Urinary bladder (tissue), 3 donors: ENCODE measurements at regions not wholly inside any gene's neighbourhood (a gene's known extent, or its start where the extent isn't known, plus 50 kb on each side); places are given as distances from the start of the nearest gene placed in this dataset.
"Not testable (repeated sequence)": the region's sequence is repeated elsewhere in the genome, so short reads cannot be mapped to it uniquely, and the experiment has no call there.

Experiments used
- DNase-seq: peaks from one replicate; pipeline ENCODE4 v3.0.0-alpha.2; 2015; ENCODE audit errors: extremely low spot score
- H3K27ac ChIP-seq: one replicate; pipeline ENCODE4 v1.5.1; 2013; ENCODE audit warnings: low read depth, mild to moderate bottlenecking, moderate library complexity
- H3K36me3 ChIP-seq: one replicate; pipeline ENCODE4 v1.6.1; 2013; ENCODE audit warnings: mild to moderate bottlenecking, moderate library complexity; ENCODE audit not compliant: insufficient read depth
- H3K4me1 ChIP-seq: one replicate; pipeline ENCODE4 v1.6.1; 2013; ENCODE audit warnings: mild to moderate bottlenecking, moderate library complexity; ENCODE audit not compliant: insufficient read depth
- H3K4me3 ChIP-seq: one replicate; pipeline ENCODE4 v1.5.1; 2013; ENCODE audit warnings: low read depth, low read length
- WGBS: extraction: QIAGEN DNeasy Blood & Tissue Kit; methylation state at CpG from one replicate; pipeline ENCODE4 v1.1.7; 2013; 5-methylcytosine and 5-hydroxymethylcytosine counted together
- donor health status: healthy with polysubstance abuse.
- donor health status: healthy.

DNA sequence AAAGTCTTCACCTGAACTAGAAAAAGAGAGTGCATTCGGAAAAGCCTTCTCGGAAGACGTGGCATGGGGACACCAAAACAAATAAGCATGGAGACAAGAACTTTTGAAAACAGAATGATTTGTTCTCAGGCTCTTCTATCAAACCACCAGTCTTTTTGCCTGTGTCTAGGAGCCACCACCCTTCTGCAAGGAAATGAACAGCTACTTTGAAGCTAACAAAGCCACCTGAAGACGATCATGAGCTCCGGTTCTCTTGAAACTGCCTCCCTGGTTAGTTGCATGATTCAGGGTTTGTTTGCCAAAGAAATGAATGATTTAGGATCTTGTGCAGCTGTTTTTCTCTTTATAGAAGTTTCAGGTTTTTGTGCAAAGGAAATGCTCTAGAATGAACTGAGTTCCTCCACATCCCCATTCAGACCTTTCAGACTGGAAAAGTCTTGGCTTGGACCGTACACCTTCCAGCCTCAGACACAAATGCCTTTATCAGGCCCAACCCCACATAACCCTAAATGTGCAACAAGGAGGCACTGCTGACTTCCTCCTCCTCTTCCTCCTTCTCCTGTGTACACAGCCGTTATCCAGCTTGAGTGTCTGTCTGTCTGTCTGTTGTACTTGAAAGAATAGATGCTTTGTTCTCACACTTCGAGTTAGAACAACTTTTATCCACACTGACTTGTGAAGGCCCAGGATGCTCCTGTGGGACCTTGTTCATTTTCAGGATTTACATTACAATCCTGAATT lies 334.8 kb upstream of the KLF3 start:
- H3K27ac ChIP-seq: no peak overlapping the region
- no peak for DNase-seq
- H3K4me3 ChIP-seq: no peak overlapping the region
- WGBS: 68% methylated on average over 8 of the region's 8 CpGs
- H3K36me3 ChIP-seq: no peaks in the 10 kb centered on the region
- H3K4me1 ChIP-seq: no peaks in the 10 kb centered on the region

DNA sequence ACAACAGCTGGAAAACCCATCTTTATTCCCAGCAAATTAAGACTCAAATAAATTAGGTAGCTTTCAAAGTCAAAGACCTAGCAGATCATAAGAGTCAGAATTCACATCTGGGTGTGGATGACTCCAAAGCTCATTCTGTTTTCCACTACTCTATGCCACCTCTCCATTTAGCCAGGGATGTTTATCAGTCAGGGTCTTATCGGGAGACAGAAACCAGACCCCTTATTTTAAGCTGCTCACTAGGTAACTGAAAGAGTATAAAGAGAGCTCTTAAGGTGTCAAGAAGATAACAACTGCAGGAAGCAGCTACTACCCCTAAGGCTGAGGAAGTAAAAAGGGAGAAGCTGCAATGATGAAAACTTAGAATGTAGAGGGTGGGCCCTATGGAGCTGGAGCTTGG lies 333.7 kb upstream of the KLF3 start:
- Histone ChIP-seq H3K4me3 (no peak overlapping the region), H3K4me1 (no peaks in the 10 kb centered on the region), H3K27ac (no peak overlapping the region), H3K36me3 (no peaks in the 10 kb centered on the region)
- no peak for DNase-seq
- WGBS: 57% methylated on average over 1 of the region's 1 CpG

- H3K27ac ChIP-seq: no peak overlapping the region
- 94% methylated on average over 7 of the region's 7 CpGs for WGBS
- H3K4me1 ChIP-seq: no peaks in the 10 kb centered on the region
- no peak overlapping the region for H3K4me3 ChIP-seq
- no peaks in the 10 kb centered on the region for H3K36me3 ChIP-seq
- no peak for DNase-seq
Measured at GRCh38 chr4:38330936-38331335, 333.1 kb upstream of the KLF3 start.

GRCh38 chr4:38332699-38333098 lies 331.3 kb upstream of the KLF3 start:
- no peak overlapping the region for H3K4me3 ChIP-seq
- no peaks in the 10 kb centered on the region for H3K4me1 ChIP-seq
- no peaks in the 10 kb centered on the region for H3K36me3 ChIP-seq
- DNase-seq: no peak
- no peak overlapping the region for H3K27ac ChIP-seq
- WGBS: 72% methylated on average over 4 of the region's 4 CpGs

DNA sequence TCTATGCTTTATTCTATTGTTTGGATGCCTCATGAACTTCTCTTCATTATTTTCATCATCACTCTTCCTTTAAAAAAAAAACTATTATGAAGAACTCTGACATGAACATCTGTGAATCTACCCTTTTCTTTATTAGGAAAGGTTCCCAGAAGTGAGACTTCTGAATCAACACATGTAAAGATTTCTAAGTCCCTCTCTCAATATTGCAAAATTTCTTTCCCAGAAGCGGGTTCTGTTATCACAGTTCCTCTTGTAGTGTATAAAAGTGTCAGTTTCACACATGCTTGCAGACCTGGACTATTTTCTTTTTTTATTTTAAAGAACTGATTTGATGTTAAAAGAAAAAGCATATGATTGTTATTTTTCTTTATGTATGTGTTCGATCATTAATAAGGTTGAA lies 330.8 kb upstream of the KLF3 start:
- no peaks in the 10 kb centered on the region for H3K4me1 ChIP-seq
- WGBS: 85% methylated on average over 2 of the region's 2 CpGs
- no peak for DNase-seq
- H3K36me3 ChIP-seq: no peaks in the 10 kb centered on the region
- H3K4me3 ChIP-seq: no peak overlapping the region
- no peak overlapping the region for H3K27ac ChIP-seq

DNA sequence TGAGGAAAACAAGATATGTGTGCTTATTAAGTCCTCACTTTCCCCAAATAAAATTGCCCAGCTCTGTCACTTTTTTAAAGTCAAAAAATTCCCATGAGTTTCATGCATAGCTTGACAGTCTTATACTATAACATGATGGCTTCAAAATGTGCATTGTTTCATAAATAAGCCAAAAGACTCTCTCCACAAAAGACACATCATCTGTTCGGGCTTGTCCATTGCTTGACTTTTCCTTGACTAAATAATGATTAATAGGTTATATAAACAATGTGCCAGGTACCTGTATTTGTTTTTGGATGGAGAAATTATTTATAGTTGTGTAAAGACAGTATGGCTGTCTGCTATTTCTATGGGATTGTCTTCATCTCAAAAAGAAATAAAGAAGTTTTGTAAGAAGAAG lies 329.2 kb upstream of the KLF3 start:
- no peak for DNase-seq
- no peaks in the 10 kb centered on the region for H3K4me1 ChIP-seq
- 87% methylated on average over 1 of the region's 1 CpG for WGBS
- H3K4me3 ChIP-seq: no peak overlapping the region
- no peaks in the 10 kb centered on the region for H3K36me3 ChIP-seq
- no peak overlapping the region for H3K27ac ChIP-seq

- not testable (repeated sequence) for H3K4me3 ChIP-seq, DNase-seq, H3K36me3 ChIP-seq, H3K27ac ChIP-seq, H3K4me1 ChIP-seq
- 97% methylated on average over 1 of the region's 1 CpG for whole genome bisulfite sequencing
Measured at GRCh38 chr4:38338939-38339338, 325.1 kb upstream of the KLF3 start.

DNA sequence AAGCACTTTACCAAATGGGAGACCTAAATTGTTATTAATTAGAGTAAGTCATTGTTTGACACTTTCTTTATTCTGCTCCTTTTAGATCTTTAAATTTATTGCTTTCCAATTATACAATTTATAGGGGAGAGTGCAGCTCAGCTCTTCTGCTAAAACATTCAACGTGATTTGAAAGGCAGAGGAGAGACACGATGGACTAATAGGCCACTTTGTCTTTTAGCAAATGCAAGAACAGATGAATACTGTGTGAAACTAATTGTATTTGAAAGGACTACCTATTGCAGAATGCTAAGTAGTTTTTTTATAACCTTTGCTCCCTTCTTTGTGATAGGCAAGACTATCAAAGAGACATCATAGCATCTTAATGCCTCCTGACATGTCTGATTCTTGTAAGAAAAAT lies 320.4 kb upstream of the KLF3 start:
- Histone ChIP-seq H3K36me3 (no peaks in the 10 kb centered on the region), H3K4me3 (no peak overlapping the region), H3K27ac (no peak overlapping the region), H3K4me1 (no peaks in the 10 kb centered on the region)
- WGBS: 68% methylated on average over 2 of the region's 2 CpGs
- DNase-seq: no peak

- Histone ChIP-seq H3K4me1 (no peaks in the 10 kb centered on the region), H3K27ac (no peak overlapping the region), H3K4me3 (no peak overlapping the region), H3K36me3 (no peaks in the 10 kb centered on the region)
- no peak for DNase-seq
- 54% methylated on average over 1 of the region's 1 CpG for WGBS
Measured at GRCh38 chr4:38344929-38345328, 319.1 kb upstream of the KLF3 start.

GRCh38 chr4:38347251-38347650 lies 316.7 kb upstream of the KLF3 start:
- H3K27ac ChIP-seq: no peak overlapping the region
- 85% methylated on average over 3 of the region's 3 CpGs for WGBS
- no peaks in the 10 kb centered on the region for H3K36me3 ChIP-seq
- no peaks in the 10 kb centered on the region for H3K4me1 ChIP-seq
- no peak for DNase-seq
- H3K4me3 ChIP-seq: no peak overlapping the region

GRCh38 chr4:38354421-38354820 lies 309.6 kb upstream of the KLF3 start:
- no peak for DNase-seq
- H3K27ac ChIP-seq: no peak overlapping the region
- WGBS: 95% methylated on average over 1 of the region's 1 CpG
- H3K4me3 ChIP-seq: no peak overlapping the region
- H3K36me3 ChIP-seq: no peaks in the 10 kb centered on the region
- no peaks in the 10 kb centered on the region for H3K4me1 ChIP-seq

DNA sequence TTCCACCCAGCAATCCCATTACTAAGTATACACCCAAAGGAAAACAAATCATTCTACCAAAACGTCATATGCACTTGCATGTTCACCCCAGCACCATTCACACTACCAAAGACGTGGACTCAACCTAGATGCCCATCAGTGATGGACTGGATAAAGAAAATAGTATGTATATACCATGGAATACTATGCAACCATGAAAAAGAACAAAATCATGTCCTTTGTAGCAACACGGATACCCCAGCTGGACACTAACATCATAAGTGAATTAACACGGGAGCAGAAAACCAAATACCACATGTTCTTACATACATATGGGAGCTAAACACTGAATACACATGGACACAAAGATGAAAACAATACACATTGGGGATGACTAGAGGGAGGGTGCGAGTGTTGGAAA lies 309.1 kb upstream of the KLF3 start:
- Histone ChIP-seq H3K27ac (no peak overlapping the region), H3K36me3 (no peaks in the 10 kb centered on the region), H3K4me3 (no peak overlapping the region), H3K4me1 (no peaks in the 10 kb centered on the region)
- no peak for DNase-seq
- 93% methylated on average over 5 of the region's 5 CpGs for WGBS

- no peak overlapping the region for H3K4me3 ChIP-seq
- no peak for DNase-seq
- H3K36me3 ChIP-seq: no peaks in the 10 kb centered on the region
- no peaks in the 10 kb centered on the region for H3K4me1 ChIP-seq
- no peak overlapping the region for H3K27ac ChIP-seq
Measured at GRCh38 chr4:38356686-38357085, 307.3 kb upstream of the KLF3 start.

DNA sequence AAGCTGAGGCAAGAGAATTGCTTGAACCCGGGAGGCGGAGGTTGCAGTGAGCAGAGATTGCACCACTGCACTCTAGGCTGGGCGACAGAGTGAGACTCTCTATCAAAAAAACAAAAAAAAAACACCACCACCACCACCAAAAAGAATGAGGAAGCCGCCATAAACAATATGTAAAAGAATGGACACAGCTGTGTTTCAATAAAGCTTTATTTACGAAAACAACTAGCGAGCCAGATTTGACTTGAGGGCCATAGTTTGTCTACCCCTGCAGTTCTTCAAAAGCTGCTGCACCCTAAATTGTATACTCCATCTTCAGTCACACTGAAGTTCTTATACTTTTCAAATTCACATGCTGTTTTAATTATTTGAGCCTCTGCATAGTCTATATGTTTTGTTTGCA lies 306.5 kb upstream of the KLF3 start:
- no peaks in the 10 kb centered on the region for H3K36me3 ChIP-seq
- WGBS: 94% methylated on average over 6 of the region's 6 CpGs
- H3K4me3 ChIP-seq: no peak overlapping the region
- no peak overlapping the region for H3K27ac ChIP-seq
- DNase-seq: no peak
- no peaks in the 10 kb centered on the region for H3K4me1 ChIP-seq

DNA sequence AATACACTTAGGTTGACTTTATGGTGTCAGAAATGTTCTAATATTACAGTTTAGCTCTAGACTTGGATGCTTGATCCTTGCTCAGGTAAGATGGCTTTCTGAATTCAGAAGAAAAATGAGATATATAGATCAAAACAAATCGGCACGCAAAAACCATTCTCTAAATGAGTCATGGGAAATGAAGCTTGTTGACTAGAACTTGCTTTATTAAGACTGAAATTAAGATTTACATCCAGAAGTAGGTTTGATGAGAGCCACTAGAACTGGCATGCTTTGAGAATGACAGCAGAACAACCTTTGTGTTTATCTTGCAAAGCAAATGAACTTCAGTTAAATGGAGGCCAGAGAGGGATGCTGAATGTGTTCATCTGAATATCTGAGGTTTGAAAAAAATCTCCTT lies 304.9 kb upstream of the KLF3 start:
- H3K4me1 ChIP-seq: no peaks in the 10 kb centered on the region
- H3K36me3 ChIP-seq: no peaks in the 10 kb centered on the region
- WGBS: 97% methylated on average over 2 of the region's 2 CpGs
- DNase-seq: no peak
- H3K4me3 ChIP-seq: no peak overlapping the region
- H3K27ac ChIP-seq: no peak overlapping the region
